Spleen (tissue), 11 donors: ENCODE measurements at regions not wholly inside any gene's neighbourhood (a gene's known extent, or its start where the extent isn't known, plus 50 kb on each side); places are given as distances from the start of the nearest gene placed in this dataset.

Experiments
- DNase-seq: peaks from one replicate; pipeline ENCODE4 v3.0.0-alpha.2; 2020
- H3K27ac ChIP-seq, 8 donors: fragments of 200-600 bp; sonication (generic) in 7 of 8; 1 replicate in 4 of 8; 2 replicates in 4 of 8; pipeline versions ENCODE4 v1.5.0 to v1.8.0; 2016 to 2021; ENCODE audit warnings: inconsistent platforms in 4 of 8, mild to moderate bottlenecking in 4 of 8, moderate library complexity in 1 of 8
- H3K27me3 ChIP-seq, 7 donors: fragments of 200-600 bp; sonication (generic) in 6 of 7; replicated peaks in 1 of 7; 1 replicate in 4 of 7; 2 replicates in 3 of 7; pipeline versions ENCODE4 v1.5.0 to v1.8.0; 2016 to 2021; ENCODE audit warnings: inconsistent platforms in 3 of 7, mild to moderate bottlenecking in 1 of 7
- H3K36me3 ChIP-seq, 6 donors: fragments of 200-600 bp; sonication (generic) in 5 of 6; 1 replicate in 4 of 6; 2 replicates in 2 of 6; pipeline versions ENCODE4 v1.5.0 to v1.8.0; 2016 to 2021; ENCODE audit warnings: inconsistent platforms in 2 of 6
- H3K4me1 ChIP-seq, 6 donors: fragments of 200-600 bp; sonication (generic) in 5 of 6; 1 replicate in 3 of 6; 2 replicates in 3 of 6; pipeline versions ENCODE4 v1.5.0 to v1.8.0; 2016 to 2021; ENCODE audit warnings: inconsistent platforms in 3 of 6
- H3K4me3 ChIP-seq, 8 donors: fragments of 200-600 bp; sonication (generic) in 7 of 8; 1 replicate in 4 of 8; 2 replicates in 4 of 8; pipeline versions ENCODE4 v1.5.0 to v1.8.0; 2016 to 2021; ENCODE audit warnings: inconsistent platforms in 4 of 8, mild to moderate bottlenecking in 4 of 8, moderate library complexity in 2 of 8
- H3K9me3 ChIP-seq, 8 donors: fragments of 200-600 bp; sonication (generic) in 7 of 8; 1 replicate in 4 of 8; 2 replicates in 4 of 8; pipeline versions ENCODE4 v1.5.0 to v1.8.0; 2016 to 2021; ENCODE audit warnings: inconsistent platforms in 4 of 8
- POLR2A ChIP-seq, 3 donors: fragments of 450-650 bp; IDR thresholded peaks; one replicate each; pipeline ENCODE4 v1.5.1; 2017; ENCODE audit warnings: antibody characterized with exemption in 3 of 3, mild to moderate bottlenecking in 1 of 3
- POLR2AphosphoS5 ChIP-seq, 3 donors: sonication (generic); formaldehyde crosslinking; IDR thresholded peaks; one replicate each; pipeline ENCODE4 v1.5.1; 2017; ENCODE audit warnings: antibody characterized with exemption in 3 of 3
- WGBS, 5 donors: extraction: QIAGEN DNeasy Blood & Tissue Kit in 3 of 5; methylation state at CpG; one replicate each; pipeline versions ENCODE4 v1.1.5 to v1.1.7; 2013 to 2018; 5-methylcytosine and 5-hydroxymethylcytosine counted together
- intact Hi-C: fragments of 100-400 bp; cut with DNase I; formaldehyde crosslinking; loops from one replicate; pipeline ENCODE4 v1.15.0; 2023; ENCODE audit warnings: low total_unique reads
- TF ChIP-seq, protein P1 (sequence below), 11 experiments: fragments of 200-600 bp in 7 of 11; fragments of 450-650 bp in 4 of 11; sonication (generic) in 4 of 11; IDR thresholded peaks in 8 of 11; conservative IDR thresholded peaks in 3 of 11; 1 replicate in 7 of 11; 2 replicates in 4 of 11; pipeline versions ENCODE4 v1.4.0 to v1.8.0; 2016 to 2021; ENCODE audit warnings: antibody characterized with exemption in 11 of 11, inconsistent platforms in 4 of 11, mild to moderate bottlenecking in 1 of 11
- donor health status: healthy with polysubstance abuse.
- donor health status: DM: no; HTN: no; CAD: no; lungs with moderate emphysema.
- donor health status: DM: no; HTN: no; CAD: no.
- donor health status: Bipolar disorder and iron deficiency.
- donor health status: healthy.
- donor health status: DM: no; HTN: no; CAD: no.
- donor health status: DM: yes; HTN: yes; CAD: no.

DNA sequence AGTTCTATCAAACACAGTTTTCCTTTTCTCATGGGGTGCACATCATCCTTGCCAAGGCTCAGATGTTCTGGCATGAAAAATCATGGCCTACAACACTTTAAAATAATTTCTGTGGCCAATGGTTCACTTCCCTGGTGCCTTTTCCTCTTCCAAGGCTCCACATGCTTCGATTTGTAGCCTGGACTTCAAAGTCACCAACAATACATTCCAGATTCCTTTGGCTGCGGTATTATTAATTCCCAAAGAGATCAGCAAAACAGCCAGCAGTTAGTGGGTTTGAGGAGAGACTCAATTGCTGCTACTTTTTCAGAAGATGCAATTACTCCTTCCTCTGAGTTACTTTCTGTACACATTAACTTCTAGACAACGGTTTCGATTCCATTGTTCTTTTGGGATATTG is 80.3 kb upstream of the CCDC80 start:
- Histone ChIP-seq H3K4me1 (no peaks in the 10 kb centered on the region), H3K9me3 (no peaks in the 10 kb centered on the region), H3K4me3 (no peak overlapping the region), H3K27ac (no peak overlapping the region), H3K27me3 (no peaks in the 10 kb centered on the region), H3K36me3 (no peaks in the 10 kb centered on the region)
- no peak for DNase-seq
- 85 to 96% (median 90%) methylated on average over 4 of the region's 4 CpGs for WGBS, 5 donors
- TF ChIP-seq POLR2A (IDR thresholded peaks at IDR 0.05) (no peak), POLR2AphosphoS5 (IDR thresholded peaks at IDR 0.05) (no peak)
- TF ChIP-seq, protein P1, sequence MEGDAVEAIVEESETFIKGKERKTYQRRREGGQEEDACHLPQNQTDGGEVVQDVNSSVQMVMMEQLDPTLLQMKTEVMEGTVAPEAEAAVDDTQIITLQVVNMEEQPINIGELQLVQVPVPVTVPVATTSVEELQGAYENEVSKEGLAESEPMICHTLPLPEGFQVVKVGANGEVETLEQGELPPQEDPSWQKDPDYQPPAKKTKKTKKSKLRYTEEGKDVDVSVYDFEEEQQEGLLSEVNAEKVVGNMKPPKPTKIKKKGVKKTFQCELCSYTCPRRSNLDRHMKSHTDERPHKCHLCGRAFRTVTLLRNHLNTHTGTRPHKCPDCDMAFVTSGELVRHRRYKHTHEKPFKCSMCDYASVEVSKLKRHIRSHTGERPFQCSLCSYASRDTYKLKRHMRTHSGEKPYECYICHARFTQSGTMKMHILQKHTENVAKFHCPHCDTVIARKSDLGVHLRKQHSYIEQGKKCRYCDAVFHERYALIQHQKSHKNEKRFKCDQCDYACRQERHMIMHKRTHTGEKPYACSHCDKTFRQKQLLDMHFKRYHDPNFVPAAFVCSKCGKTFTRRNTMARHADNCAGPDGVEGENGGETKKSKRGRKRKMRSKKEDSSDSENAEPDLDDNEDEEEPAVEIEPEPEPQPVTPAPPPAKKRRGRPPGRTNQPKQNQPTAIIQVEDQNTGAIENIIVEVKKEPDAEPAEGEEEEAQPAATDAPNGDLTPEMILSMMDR (IDR thresholded peaks at IDR 0.05 in 8 of 11, conservative IDR thresholded peaks at IDR 0.05 in 3 of 11): no peak
- intact Hi-C loops: no loop called here

DNA sequence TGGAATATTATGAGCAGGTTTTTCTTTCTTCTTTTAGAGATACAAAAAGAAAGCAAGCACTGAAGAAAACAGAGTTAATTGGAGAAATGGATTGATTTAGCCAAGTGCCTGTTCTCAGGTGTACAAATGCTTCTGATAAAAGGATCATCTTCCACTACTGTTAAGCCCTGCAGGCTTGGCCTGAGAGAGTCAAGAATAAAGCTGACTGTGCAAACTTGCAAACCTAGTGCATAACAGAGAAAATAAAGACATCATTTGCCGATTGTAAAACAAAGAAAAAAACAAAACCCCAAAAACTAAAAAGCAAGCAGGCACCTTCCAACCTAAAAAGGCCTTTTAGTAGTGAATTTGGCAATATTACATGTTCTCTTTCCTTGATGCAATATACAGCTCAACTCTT is 78.0 kb upstream of the CCDC80 start:
- Histone ChIP-seq H3K9me3 (no peaks in the 10 kb centered on the region), H3K27ac (no peak overlapping the region), H3K36me3 (no peaks in the 10 kb centered on the region), H3K27me3 (no peaks in the 10 kb centered on the region), H3K4me1 (no peaks in the 10 kb centered on the region), H3K4me3 (no peak overlapping the region)
- intact Hi-C loops: no loop called here
- no peak for DNase-seq
- 84 to 96% (median 87%) methylated on average over 1 of the region's 1 CpG for WGBS, 5 donors
- TF ChIP-seq POLR2AphosphoS5 (IDR thresholded peaks at IDR 0.05) (no peak), POLR2A (IDR thresholded peaks at IDR 0.05) (no peak)
- TF ChIP-seq, protein P1 (IDR thresholded peaks at IDR 0.05 in 8 of 11, conservative IDR thresholded peaks at IDR 0.05 in 3 of 11): no peak

GRCh38 chr3:112718516-112718915 is 77.6 kb upstream of the CCDC80 start:
- TF ChIP-seq POLR2A (IDR thresholded peaks at IDR 0.05) (no peak), POLR2AphosphoS5 (IDR thresholded peaks at IDR 0.05) (no peak)
- TF ChIP-seq, protein P1 (IDR thresholded peaks at IDR 0.05 in 8 of 11, conservative IDR thresholded peaks at IDR 0.05 in 3 of 11): no peak
- 31 to 95% (median 46%) methylated on average over 1 of the region's 1 CpG for WGBS, 5 donors

GRCh38 chr3:112709911-112710310 is 69.0 kb upstream of the CCDC80 start:
- Histone ChIP-seq H3K9me3 (peaks cover 0 to 5% (median 0%) of the 10 kb centered on the region in 8 donors), H3K4me3 (no peak overlapping the region), H3K36me3 (no peaks in the 10 kb centered on the region), H3K27ac (no peak overlapping the region), H3K4me1 (no peaks in the 10 kb centered on the region), H3K27me3 (no peaks in the 10 kb centered on the region)
- DNase-seq: no peak
- TF ChIP-seq, protein P1 (IDR thresholded peaks at IDR 0.05 in 8 of 11, conservative IDR thresholded peaks at IDR 0.05 in 3 of 11): no peak
- TF ChIP-seq POLR2AphosphoS5 (IDR thresholded peaks at IDR 0.05) (no peak), POLR2A (IDR thresholded peaks at IDR 0.05) (no peak)
- intact Hi-C loops: no loop called here

More at GRCh38 chr3:112718516-112718915, 77.6 kb upstream of the CCDC80 start:
- Histone ChIP-seq H3K27me3 (no peaks in the 10 kb centered on the region), H3K27ac (no peak overlapping the region), H3K4me1 (no peaks in the 10 kb centered on the region), H3K36me3 (no peaks in the 10 kb centered on the region), H3K9me3 (no peaks in the 10 kb centered on the region), H3K4me3 (no peak overlapping the region)
- intact Hi-C loops: no loop called here
- no peak for DNase-seq
